Activated CD8-positive, alpha-beta T cell treated with anti-CD3 and anti-CD28 coated beads for 36 hours (primary cell): ENCODE measurements at regions not wholly inside any gene's neighbourhood (a gene's known extent, or its start where the extent isn't known, plus 50 kb on each side); places are given as distances from the start of the nearest gene placed in this dataset.

ENCODE experiments used
- ATAC-seq: fragments of 200-7000 bp; cut with Tn5 transposase; one replicate; pipeline ENCODE4 v1.10.0; 2021; ENCODE audit warnings: mild to moderate bottlenecking, moderate library complexity
- CTCF ChIA-PET: fragments of 350-600 bp; sonication (Branson Sonifier 250); formaldehyde crosslinking; loops from one replicate; lab custom pipeline; 2021; ENCODE audit warnings: antibody characterized with exemption; lab: Charles Lee
- POLR2A ChIA-PET: fragments of 350-600 bp; sonication (Branson Sonifier 250); formaldehyde crosslinking; loops from one replicate; lab custom pipeline; 2021; ENCODE audit warnings: antibody characterized with exemption; lab: Charles Lee
- DNase-seq: peaks from one replicate; pipeline ENCODE4 v3.0.0-alpha.2; 2020
- H3K27ac Mint-ChIP-seq: one replicate; pipeline ENCODE4 v1.8.0; 2021; ENCODE audit warnings: mild to moderate bottlenecking, mixed read lengths
- H3K27me3 Mint-ChIP-seq: one replicate; pipeline ENCODE4 v1.8.0; 2021; ENCODE audit warnings: mixed read lengths
- H3K36me3 Mint-ChIP-seq: one replicate; pipeline ENCODE4 v1.8.0; 2021; ENCODE audit warnings: low read depth, mixed read lengths
- H3K4me1 Mint-ChIP-seq: one replicate; pipeline ENCODE4 v1.8.0; 2021; ENCODE audit warnings: low read depth, mixed read lengths
- H3K4me3 Mint-ChIP-seq: one replicate; pipeline ENCODE4 v1.8.0; 2021; ENCODE audit warnings: mild to moderate bottlenecking, moderate library complexity, mixed read lengths
- H3K9me3 Mint-ChIP-seq: one replicate; pipeline ENCODE4 v1.8.0; 2021; ENCODE audit warnings: mixed read lengths
- intact Hi-C: fragments of 100-400 bp; cut with micrococcal nuclease; formaldehyde crosslinking; loops from one replicate; pipeline ENCODE4 v1.10.0; 2022
- TF ChIP-seq, protein P1 (sequence below): fragments of 200-600 bp; IDR thresholded peaks from one replicate; pipeline ENCODE4 v1.8.0; 2022; ENCODE audit warnings: antibody characterized with exemption, mild to moderate bottlenecking

DNA sequence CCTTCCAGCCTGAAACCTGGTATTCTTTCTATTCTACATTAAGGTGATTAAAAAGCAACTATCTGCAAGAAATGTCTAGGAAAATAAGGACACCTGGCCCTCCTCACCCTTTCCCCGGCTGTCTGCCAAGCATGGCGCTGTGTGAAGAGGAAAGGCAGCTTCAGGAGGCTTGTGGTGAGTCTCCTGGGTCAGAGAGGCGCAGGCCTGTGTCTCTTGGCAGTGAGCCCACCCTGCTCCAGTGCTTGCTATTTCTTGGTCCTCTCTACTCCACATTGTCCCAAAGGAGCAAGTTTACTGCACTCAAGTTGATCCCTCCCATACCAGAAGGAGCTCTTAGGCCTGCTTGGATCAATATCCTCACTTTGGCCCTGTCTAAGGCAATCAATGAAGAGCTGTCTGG, 520.7 kb upstream of the B3GAT1 start:
- H3K27ac Mint-ChIP-seq = no peak overlapping the region
- intact Hi-C loops = no loop called here
- POLR2A ChIA-PET = no interaction called here
- CTCF ChIA-PET = no interaction called here
- H3K4me3 Mint-ChIP-seq = no peak overlapping the region
- ATAC-seq (no peak), DNase-seq (no peak)
- TF ChIP-seq, protein P1, sequence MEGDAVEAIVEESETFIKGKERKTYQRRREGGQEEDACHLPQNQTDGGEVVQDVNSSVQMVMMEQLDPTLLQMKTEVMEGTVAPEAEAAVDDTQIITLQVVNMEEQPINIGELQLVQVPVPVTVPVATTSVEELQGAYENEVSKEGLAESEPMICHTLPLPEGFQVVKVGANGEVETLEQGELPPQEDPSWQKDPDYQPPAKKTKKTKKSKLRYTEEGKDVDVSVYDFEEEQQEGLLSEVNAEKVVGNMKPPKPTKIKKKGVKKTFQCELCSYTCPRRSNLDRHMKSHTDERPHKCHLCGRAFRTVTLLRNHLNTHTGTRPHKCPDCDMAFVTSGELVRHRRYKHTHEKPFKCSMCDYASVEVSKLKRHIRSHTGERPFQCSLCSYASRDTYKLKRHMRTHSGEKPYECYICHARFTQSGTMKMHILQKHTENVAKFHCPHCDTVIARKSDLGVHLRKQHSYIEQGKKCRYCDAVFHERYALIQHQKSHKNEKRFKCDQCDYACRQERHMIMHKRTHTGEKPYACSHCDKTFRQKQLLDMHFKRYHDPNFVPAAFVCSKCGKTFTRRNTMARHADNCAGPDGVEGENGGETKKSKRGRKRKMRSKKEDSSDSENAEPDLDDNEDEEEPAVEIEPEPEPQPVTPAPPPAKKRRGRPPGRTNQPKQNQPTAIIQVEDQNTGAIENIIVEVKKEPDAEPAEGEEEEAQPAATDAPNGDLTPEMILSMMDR = no peak
- peaks cover 6% of the 10 kb centered on the region for H3K27me3 Mint-ChIP-seq
- H3K4me1 Mint-ChIP-seq = no peaks in the 10 kb centered on the region
- H3K36me3 Mint-ChIP-seq = no peaks in the 10 kb centered on the region
- H3K9me3 Mint-ChIP-seq = peaks cover 2% of the 10 kb centered on the region

DNA sequence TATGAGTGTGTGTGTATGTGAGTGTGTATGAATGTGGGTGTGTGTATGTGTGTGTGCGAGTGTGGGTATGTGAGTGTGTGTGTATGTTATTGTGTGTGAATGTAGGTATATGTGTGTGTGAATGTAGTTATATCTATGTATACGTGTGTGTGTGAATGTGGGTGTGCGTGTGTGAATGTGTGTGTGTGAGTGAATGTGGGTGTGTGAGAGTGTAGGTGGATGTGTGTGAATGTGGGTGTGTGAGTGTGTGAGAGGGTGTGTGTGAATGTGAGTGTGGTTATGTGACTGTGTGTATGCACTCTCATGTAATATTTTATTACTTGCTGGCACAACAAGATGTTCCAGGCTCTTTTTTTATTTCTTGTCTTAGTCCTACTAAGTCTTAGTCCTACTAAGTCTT, 513.4 kb upstream of the B3GAT1 start:
- intact Hi-C loops = no loop called here
- DNase-seq (no peak), ATAC-seq (no peak)
- Mint-ChIP-seq H3K4me1 (no peaks in the 10 kb centered on the region), H3K36me3 (no peaks in the 10 kb centered on the region), H3K9me3 (peaks cover 2% of the 10 kb centered on the region), H3K27me3 (peaks cover 9% of the 10 kb centered on the region), H3K4me3 (no peak overlapping the region), H3K27ac (no peak overlapping the region)
- ChIA-PET POLR2A (no interaction called here), CTCF (no interaction called here)
- TF ChIP-seq, protein P1 = no peak

DNA sequence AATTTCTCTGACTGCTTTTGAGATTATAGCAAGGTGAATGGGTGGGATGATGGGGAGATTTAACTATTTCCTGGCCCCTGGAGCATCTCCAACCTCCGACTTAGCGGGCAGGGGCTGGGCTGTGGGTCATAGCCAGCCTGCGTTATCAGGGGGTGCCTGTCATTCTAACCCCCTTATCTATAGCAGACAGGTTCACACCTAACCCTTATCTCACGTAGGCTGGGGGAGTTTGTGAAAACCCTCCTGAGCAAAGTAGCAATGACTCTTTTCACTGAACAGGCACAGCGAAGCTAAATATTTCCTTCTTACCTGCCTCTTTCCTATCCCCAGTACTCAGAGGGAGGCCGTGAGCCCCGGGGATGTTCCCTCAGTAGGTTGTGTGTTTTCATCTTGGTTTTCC, 511.4 kb upstream of the B3GAT1 start:
- ATAC-seq = no peak
- Mint-ChIP-seq H3K36me3 (no peaks in the 10 kb centered on the region), H3K27me3 (peaks cover 11% of the 10 kb centered on the region), H3K4me3 (no peak overlapping the region), H3K9me3 (no peaks in the 10 kb centered on the region), H3K27ac (no peak overlapping the region), H3K4me1 (no peaks in the 10 kb centered on the region)
- TF ChIP-seq, protein P1 = no peak
- intact Hi-C loops = no loop called here
- ChIA-PET CTCF (no interaction called here), POLR2A (no interaction called here)
- DNase-seq = no peak

GRCh38 chr11:134921938-134922337, 509.9 kb upstream of the B3GAT1 start:
- ATAC-seq (no peak), DNase-seq (no peak)
- intact Hi-C loops = no loop called here
- CTCF ChIA-PET = no interaction called here
- H3K9me3 Mint-ChIP-seq = no peaks in the 10 kb centered on the region
- peaks cover 11% of the 10 kb centered on the region for H3K27me3 Mint-ChIP-seq
- no peaks in the 10 kb centered on the region for H3K4me1 Mint-ChIP-seq
- TF ChIP-seq, protein P1 = no peak
- no peak overlapping the region for H3K4me3 Mint-ChIP-seq
- no peaks in the 10 kb centered on the region for H3K36me3 Mint-ChIP-seq
- H3K27ac Mint-ChIP-seq = no peak overlapping the region
- POLR2A ChIA-PET = no interaction called here

- Mint-ChIP-seq H3K36me3 (no peaks in the 10 kb centered on the region), H3K4me3 (no peak overlapping the region), H3K4me1 (no peaks in the 10 kb centered on the region), H3K27ac (no peak overlapping the region), H3K9me3 (no peaks in the 10 kb centered on the region), H3K27me3 (peaks cover 11% of the 10 kb centered on the region)
- TF ChIP-seq, protein P1 = no peak
- POLR2A ChIA-PET = no interaction called here
- intact Hi-C loops = no loop called here
- CTCF ChIA-PET = no interaction called here
- ATAC-seq (no peak), DNase-seq (no peak)
Measured at GRCh38 chr11:134920851-134921608, 509.0 kb upstream of the B3GAT1 start.
